Calu3 (cell line): ENCODE measurements at regions not wholly inside any gene's neighbourhood (a gene's known extent, or its start where the extent isn't known, plus 50 kb on each side); places are given as distances from the start of the nearest gene placed in this dataset.

Source experiments
- BruUV-seq: library from RNA; stranded (reverse); fragments of 400-500 nt; replicated peaks from 2 replicates; lab custom pipeline; 2021; lab: Mats Ljungman, UMichigan
- CTCF ChIA-PET: fragments of 300-600 bp; sonication (Branson Sonifier 250); formaldehyde crosslinking; loops from one replicate; lab custom pipeline; 2022; ENCODE audit warnings: antibody characterized with exemption; lab: Charles Lee
- DNase-seq: peaks from one replicate; pipeline ENCODE4 v3.0.0; 2022
- H3K27ac Mint-ChIP-seq: one replicate; pipeline ENCODE4 v1.8.0; 2022; ENCODE audit warnings: mixed read lengths; ENCODE audit not compliant: unreplicated experiment
- H3K27me3 Mint-ChIP-seq: one replicate; pipeline ENCODE4 v1.8.0; 2022; ENCODE audit warnings: mixed read lengths; ENCODE audit not compliant: unreplicated experiment
- H3K36me3 Mint-ChIP-seq: one replicate; pipeline ENCODE4 v1.8.0; 2022; ENCODE audit warnings: mild to moderate bottlenecking, moderate library complexity, mixed read lengths; ENCODE audit not compliant: insufficient read depth, unreplicated experiment
- H3K4me1 Mint-ChIP-seq: one replicate; pipeline ENCODE4 v1.8.0; 2022; ENCODE audit warnings: mild to moderate bottlenecking, low read depth, mixed read lengths; ENCODE audit not compliant: unreplicated experiment
- H3K4me3 Mint-ChIP-seq: one replicate; pipeline ENCODE4 v1.8.0; 2022; ENCODE audit warnings: mild to moderate bottlenecking, low read depth, moderate library complexity, mixed read lengths; ENCODE audit not compliant: unreplicated experiment
- H3K9me3 Mint-ChIP-seq: one replicate; pipeline ENCODE4 v1.8.0; 2022; ENCODE audit warnings: low read depth, mixed read lengths; ENCODE audit not compliant: unreplicated experiment
- intact Hi-C: fragments of 100-400 bp; cut with micrococcal nuclease; formaldehyde crosslinking; loops from one replicate; pipeline ENCODE4 v1.10.0; 2022; ENCODE audit not compliant: unreplicated experiment
- TF ChIP-seq, protein P1 (sequence below): fragments of 200-600 bp; IDR thresholded peaks from one replicate; pipeline ENCODE4 v1.8.0; 2022; ENCODE audit warnings: antibody characterized with exemption; ENCODE audit not compliant: unreplicated experiment

DNA sequence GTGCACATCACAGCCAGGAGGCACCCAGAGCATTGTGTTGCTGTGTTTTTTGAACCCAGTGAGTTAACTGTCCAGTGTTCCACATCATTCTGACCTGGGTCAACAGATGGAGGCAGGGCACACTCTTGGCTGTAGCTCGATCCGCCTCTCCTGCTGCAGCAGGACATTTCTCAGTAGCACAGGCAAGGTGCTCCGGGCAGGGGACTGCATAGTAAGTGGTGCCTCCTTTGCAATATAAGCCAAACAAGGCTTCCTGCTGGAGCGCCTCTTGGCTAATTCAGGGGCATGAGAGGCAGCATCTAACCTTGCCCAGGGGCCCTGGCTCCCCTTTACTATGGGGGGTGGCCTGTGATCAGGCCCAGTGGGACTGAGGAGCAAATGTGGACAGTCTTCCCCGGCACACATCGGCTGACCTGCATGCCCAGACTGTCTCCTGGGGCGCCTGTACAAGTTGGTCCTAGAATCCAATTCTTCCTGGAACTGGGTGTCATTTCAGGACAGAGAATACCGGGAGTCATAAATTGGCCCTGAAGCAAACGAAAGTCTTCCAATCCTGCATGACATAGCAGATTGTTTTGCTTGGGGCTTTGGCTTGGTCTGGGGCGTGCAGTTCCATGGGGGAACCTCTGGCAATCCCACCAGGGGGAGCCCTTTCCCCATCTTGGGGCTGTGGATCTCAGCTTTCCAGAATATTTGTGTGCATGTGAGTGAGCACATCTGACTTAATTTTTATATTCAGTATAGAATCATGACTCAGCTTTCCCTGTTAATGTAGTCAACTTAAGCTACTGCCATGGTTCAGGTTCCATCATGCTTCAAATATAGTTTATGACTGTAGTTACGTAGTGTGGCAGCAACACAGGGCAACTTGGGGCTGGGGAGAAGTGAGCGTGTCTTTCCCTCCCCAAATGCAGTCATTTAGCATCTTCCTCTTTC, 56.0 kb upstream of the DDR1 start:
- no peak overlapping the region for H3K4me3 Mint-ChIP-seq
- peak overlapping the region; percentile 12 for H3K27ac Mint-ChIP-seq
- H3K36me3 Mint-ChIP-seq, result peaks cover 14% of the 10 kb centered on the region
- H3K4me1 Mint-ChIP-seq, result peaks cover 37% of the 10 kb centered on the region
- H3K27me3 Mint-ChIP-seq, result no peaks in the 10 kb centered on the region
- intact Hi-C loops, result loop anchor here (1.0 to 5.0 kb wide), 2 partner anchors 49 to 244 kb away; no protein-coding TSS in a partner anchor
- CTCF ChIA-PET, result interaction anchor here (0.8 to 4.8 kb wide), 20 partner anchors 9 to 259 kb away, joined by 3 to 27 read pairs (median 6); partner anchors contain the start of genes DDR1, FLOT1, GTF2H4 and VARS2
- TF ChIP-seq, protein P1, sequence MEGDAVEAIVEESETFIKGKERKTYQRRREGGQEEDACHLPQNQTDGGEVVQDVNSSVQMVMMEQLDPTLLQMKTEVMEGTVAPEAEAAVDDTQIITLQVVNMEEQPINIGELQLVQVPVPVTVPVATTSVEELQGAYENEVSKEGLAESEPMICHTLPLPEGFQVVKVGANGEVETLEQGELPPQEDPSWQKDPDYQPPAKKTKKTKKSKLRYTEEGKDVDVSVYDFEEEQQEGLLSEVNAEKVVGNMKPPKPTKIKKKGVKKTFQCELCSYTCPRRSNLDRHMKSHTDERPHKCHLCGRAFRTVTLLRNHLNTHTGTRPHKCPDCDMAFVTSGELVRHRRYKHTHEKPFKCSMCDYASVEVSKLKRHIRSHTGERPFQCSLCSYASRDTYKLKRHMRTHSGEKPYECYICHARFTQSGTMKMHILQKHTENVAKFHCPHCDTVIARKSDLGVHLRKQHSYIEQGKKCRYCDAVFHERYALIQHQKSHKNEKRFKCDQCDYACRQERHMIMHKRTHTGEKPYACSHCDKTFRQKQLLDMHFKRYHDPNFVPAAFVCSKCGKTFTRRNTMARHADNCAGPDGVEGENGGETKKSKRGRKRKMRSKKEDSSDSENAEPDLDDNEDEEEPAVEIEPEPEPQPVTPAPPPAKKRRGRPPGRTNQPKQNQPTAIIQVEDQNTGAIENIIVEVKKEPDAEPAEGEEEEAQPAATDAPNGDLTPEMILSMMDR, result peak; percentile 95
- H3K9me3 Mint-ChIP-seq, result no peaks in the 10 kb centered on the region
- no TSS peak for BruUV-seq
- peak; percentile 99 for DNase-seq

DNA sequence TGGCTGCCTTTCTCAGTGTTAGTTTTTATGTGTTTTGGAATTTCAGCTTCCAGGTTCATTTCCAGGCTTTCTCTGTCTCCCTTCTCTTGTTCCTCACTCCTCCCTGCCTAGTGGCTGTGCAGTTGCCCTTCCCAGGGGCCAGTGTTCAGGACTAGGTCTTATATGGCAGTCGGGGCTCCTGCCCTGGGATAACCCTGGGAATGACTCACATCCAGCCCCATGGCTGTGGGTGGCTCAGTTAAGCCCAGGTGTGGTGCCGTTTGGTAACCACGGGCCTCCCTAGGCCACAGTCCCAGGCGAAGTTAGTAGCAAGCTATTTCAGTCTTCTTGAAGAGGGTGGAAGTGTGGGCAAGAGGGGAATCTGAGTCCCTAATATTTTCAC, 57.4 kb upstream of the DDR1 start:
- H3K27ac Mint-ChIP-seq, result peak overlapping the region; percentile 69
- CTCF ChIA-PET, result interaction anchor here (0.6 to 4.8 kb wide), 10 partner anchors 43 to 243 kb away, joined by 3 to 27 read pairs (median 4); partner anchors contain the start of genes DDR1 and VARS2
- no peaks in the 10 kb centered on the region for H3K27me3 Mint-ChIP-seq
- DNase-seq, result peak; percentile 67
- H3K36me3 Mint-ChIP-seq, result peaks cover 19% of the 10 kb centered on the region
- TF ChIP-seq, protein P1, result no peak
- no peaks in the 10 kb centered on the region for H3K9me3 Mint-ChIP-seq
- no TSS peak for BruUV-seq
- intact Hi-C loops, result loop anchor here (5.0 kb wide), 1 partner anchor 245 kb away; no protein-coding TSS in a partner anchor
- peaks cover 50% of the 10 kb centered on the region for H3K4me1 Mint-ChIP-seq
- H3K4me3 Mint-ChIP-seq, result no peak overlapping the region

DNA sequence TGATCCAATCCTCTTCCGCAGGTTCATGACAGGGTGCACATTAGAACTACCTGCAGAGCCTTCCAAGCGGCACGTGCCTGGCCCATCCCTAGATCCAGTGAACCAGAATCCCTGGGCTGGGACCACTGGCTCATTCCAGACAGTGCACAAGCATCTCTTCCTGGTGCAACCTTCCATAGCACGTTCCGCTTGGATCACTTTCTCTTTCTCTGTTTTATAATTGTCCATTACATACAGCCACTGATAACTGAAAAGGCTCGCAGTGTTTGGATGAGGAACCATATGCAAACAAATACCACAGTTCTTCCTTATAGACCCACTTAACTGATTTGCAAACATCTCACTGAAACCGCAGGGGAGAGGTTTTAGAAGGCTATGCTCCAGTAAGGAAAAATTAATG, 59.6 kb upstream of the DDR1 start:
- H3K4me3 Mint-ChIP-seq, result no peak overlapping the region
- peaks cover 68% of the 10 kb centered on the region for H3K4me1 Mint-ChIP-seq
- BruUV-seq, result no TSS peak
- no peaks in the 10 kb centered on the region for H3K27me3 Mint-ChIP-seq
- CTCF ChIA-PET, result interaction anchor here (0.7 to 1.6 kb wide), 2 partner anchors 56 to 263 kb away, joined by 3 to 4 read pairs; no protein-coding TSS in a partner anchor
- intact Hi-C loops, result loop anchor here (5.0 kb wide), 2 partner anchors 42 to 248 kb away; no protein-coding TSS in a partner anchor
- no peak overlapping the region for H3K27ac Mint-ChIP-seq
- no peak for DNase-seq
- TF ChIP-seq, protein P1, result no peak
- H3K36me3 Mint-ChIP-seq, result peaks cover 17% of the 10 kb centered on the region
- H3K9me3 Mint-ChIP-seq, result no peaks in the 10 kb centered on the region

DNA sequence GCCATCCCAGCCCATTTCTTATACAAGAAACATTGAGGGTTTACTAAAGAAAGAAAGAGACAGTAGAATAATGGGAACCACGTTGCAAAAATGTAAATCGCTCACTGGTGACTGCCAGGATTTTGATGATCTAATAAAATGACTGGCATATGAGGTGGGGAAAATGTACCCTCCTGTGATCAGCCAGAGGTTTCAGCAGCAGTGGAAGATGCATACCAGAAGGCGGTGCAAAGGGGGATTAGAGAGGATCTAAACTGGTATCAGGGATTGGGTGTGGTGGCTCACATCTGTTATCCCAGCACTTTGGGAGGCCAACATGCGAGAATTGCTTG, 60.8 kb upstream of the DDR1 start:
- BruUV-seq, result no TSS peak
- no peak for DNase-seq
- CTCF ChIA-PET, result interaction anchor here (1.8 kb wide), 1 partner anchor 59 kb away, joined by 5 read pairs; no protein-coding TSS in a partner anchor
- intact Hi-C loops, result loop anchor here (2.0 to 5.0 kb wide), 2 partner anchors 41 to 75 kb away; no protein-coding TSS in a partner anchor
- TF ChIP-seq, protein P1, result no peak
- H3K9me3 Mint-ChIP-seq, result no peaks in the 10 kb centered on the region
- H3K27ac Mint-ChIP-seq, result peak overlapping the region; percentile 0
- peaks cover 23% of the 10 kb centered on the region for H3K36me3 Mint-ChIP-seq
- H3K4me3 Mint-ChIP-seq, result no peak overlapping the region
- peaks cover 70% of the 10 kb centered on the region for H3K4me1 Mint-ChIP-seq
- H3K27me3 Mint-ChIP-seq, result no peaks in the 10 kb centered on the region
